Activated naive CD4-positive, alpha-beta T cell treated with anti-CD3 and anti-CD28 coated beads, Interleukin-2, amount 10 ng/mL, durations not matched to agents 7 days and 5 days (primary cell): ENCODE measurements at regions not wholly inside any gene's neighbourhood (a gene's known extent, or its start where the extent isn't known, plus 50 kb on each side); places are given as distances from the start of the nearest gene placed in this dataset.

Source experiments
- CTCF ChIA-PET: fragments of 350-600 bp; sonication (Branson Sonifier 250); formaldehyde crosslinking; loops from one replicate; lab custom pipeline; 2021; ENCODE audit warnings: antibody characterized with exemption; lab: Charles Lee
- DNase-seq: peaks from one replicate; pipeline ENCODE4 v3.0.0-alpha.2; 2020
- H3K27ac Mint-ChIP-seq: one replicate; pipeline ENCODE4 v1.8.0; 2021; ENCODE audit warnings: mild to moderate bottlenecking, moderate library complexity, mixed read lengths
- H3K27me3 Mint-ChIP-seq: one replicate; pipeline ENCODE4 v1.8.0; 2021; ENCODE audit warnings: mild to moderate bottlenecking, mixed read lengths
- H3K36me3 Mint-ChIP-seq: one replicate; pipeline ENCODE4 v1.8.0; 2021; ENCODE audit warnings: mixed read lengths
- H3K4me1 Mint-ChIP-seq: one replicate; pipeline ENCODE4 v1.8.0; 2021; ENCODE audit warnings: mixed read lengths
- H3K4me3 Mint-ChIP-seq: one replicate; pipeline ENCODE4 v1.8.0; 2021; ENCODE audit warnings: mild to moderate bottlenecking, moderate library complexity, mixed read lengths
- H3K9me3 Mint-ChIP-seq: one replicate; pipeline ENCODE4 v1.8.0; 2021; ENCODE audit warnings: mixed read lengths

DNA sequence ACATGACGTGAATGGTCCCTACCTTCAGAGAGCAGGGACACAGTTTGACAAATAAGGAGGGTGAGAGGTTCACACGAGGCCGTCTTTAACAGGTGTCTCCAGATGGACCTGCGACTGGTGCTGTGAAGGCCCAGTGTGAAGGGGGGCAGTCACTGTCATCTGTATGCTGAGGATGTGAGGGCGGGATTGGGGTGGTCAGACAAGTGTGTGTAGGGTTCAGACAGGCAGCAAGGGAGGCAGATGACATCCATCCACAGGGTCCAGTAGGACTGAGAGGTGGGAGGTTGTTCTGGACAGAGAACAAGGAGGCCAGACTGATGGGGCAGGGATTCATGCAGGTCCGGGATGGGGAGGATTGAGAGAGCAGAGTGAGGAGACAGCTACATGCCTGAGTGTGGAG, 232.6 kb upstream of the GPR26 start:
- no peak overlapping the region for H3K27ac Mint-ChIP-seq
- no peaks in the 10 kb centered on the region for H3K9me3 Mint-ChIP-seq
- no peaks in the 10 kb centered on the region for H3K36me3 Mint-ChIP-seq
- H3K27me3 Mint-ChIP-seq: peaks cover 11% of the 10 kb centered on the region
- no peak for DNase-seq
- CTCF ChIA-PET: no interaction called here
- no peak overlapping the region for H3K4me3 Mint-ChIP-seq
- no peaks in the 10 kb centered on the region for H3K4me1 Mint-ChIP-seq

DNA sequence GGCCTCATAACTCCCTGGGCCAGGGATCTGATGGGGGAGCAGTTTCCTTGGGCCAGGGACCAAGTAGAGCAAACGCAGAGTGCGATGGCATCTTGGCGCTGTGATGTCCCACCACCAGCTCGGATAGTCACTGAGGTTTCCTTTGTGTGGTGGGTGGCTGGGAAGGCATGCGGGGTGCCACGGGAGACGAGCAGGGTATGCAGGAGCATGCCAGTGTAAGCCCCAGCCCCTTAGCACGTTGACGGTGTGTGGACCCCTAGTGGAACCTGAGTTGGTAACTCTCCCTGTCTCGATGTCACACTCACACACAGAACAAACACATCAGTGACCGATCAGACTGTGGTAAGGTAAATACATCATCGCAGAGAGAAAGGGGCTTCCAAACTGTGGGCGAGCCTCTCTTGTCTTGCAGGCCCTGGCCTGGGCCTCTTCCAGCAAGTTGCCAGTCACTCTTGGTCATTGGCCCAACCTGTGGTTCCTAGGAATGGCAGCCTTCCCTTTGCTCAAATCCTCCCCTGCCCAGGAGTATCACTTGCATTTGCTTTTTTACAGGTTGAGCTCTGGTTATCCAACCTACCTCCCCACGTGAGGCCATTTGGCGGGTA, 231.6 kb upstream of the GPR26 start:
- CTCF ChIA-PET: no interaction called here
- Mint-ChIP-seq H3K4me1 (no peaks in the 10 kb centered on the region), H3K4me3 (no peak overlapping the region), H3K27me3 (peaks cover 6% of the 10 kb centered on the region), H3K27ac (no peak overlapping the region), H3K9me3 (no peaks in the 10 kb centered on the region), H3K36me3 (no peaks in the 10 kb centered on the region)
- DNase-seq: no peak

DNA sequence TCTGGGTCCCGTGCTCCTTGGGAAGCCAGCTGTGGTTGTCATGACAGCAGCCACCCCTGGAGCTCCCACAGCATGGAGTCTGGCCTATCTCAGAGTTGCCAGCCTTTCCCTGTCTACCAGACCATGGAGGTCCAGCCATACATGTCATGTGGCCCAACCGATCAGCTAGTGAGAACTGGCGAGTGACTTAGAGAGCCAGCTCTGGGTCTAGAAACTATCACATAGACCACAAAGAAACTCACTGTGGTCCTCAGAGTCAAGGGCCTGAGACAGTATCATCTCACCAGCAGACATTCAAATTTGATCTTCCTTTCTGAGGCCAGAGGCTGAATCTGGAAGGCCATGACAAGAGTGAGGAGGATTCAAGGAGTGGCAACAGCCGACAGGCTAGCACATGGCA, 223.3 kb upstream of the GPR26 start:
- H3K27me3 Mint-ChIP-seq: peaks cover 8% of the 10 kb centered on the region
- CTCF ChIA-PET: no interaction called here

DNA sequence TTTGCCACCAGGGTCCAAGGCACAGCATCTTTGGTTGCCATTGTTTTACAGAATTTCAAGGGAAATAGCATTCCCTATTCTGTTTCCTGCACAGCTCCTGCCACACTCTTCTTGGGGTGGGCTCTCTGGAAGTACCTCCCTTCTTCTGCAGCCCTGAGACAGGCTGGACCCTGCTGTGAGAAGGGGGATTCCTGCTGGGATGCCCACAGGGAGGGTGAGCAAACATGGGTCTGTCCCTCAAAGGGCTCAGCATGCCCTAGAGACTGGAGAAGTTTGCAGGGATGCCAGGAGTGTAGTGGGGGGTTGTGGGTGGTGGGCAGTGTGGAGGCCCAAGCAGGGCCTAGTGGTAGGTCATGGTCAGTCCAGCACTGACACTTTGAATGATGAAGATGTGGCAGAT, 222.2 kb upstream of the GPR26 start:
- no peaks in the 10 kb centered on the region for H3K36me3 Mint-ChIP-seq
- H3K4me1 Mint-ChIP-seq: no peaks in the 10 kb centered on the region
- peaks cover 5% of the 10 kb centered on the region for H3K27me3 Mint-ChIP-seq
- no peak overlapping the region for H3K27ac Mint-ChIP-seq
- no peaks in the 10 kb centered on the region for H3K9me3 Mint-ChIP-seq
- CTCF ChIA-PET: no interaction called here
- H3K4me3 Mint-ChIP-seq: no peak overlapping the region
- DNase-seq: no peak

More for the DNA sequence above, 223.3 kb upstream of the GPR26 start:
- H3K36me3 Mint-ChIP-seq: no peaks in the 10 kb centered on the region
- H3K4me3 Mint-ChIP-seq: no peak overlapping the region
- H3K9me3 Mint-ChIP-seq: no peaks in the 10 kb centered on the region
- H3K4me1 Mint-ChIP-seq: no peaks in the 10 kb centered on the region
- no peak for DNase-seq
- no peak overlapping the region for H3K27ac Mint-ChIP-seq

DNA sequence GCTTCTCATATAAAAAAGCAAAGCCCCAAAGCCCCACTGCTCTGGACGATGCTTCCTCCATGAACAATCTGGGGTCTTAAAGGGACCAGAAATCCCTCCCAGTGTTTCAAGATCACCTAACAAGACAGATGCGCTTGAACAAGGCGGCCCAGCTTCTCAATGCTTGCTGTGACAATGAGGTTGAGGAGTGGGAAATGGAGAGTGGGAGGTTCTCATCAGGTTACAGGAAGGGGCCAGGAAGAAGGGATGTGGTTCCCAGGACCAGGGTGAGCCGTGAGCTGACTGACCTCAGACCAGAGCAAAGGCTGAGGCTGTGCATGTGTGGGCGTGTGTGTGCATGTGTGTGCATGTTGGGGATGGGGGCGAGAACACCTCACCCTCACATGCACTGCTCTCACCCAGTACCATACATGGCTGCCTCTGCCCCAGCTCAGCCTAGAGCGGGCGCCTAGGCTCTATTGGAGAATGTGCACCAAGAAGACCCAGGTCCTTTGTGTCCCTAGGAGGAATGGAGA, 220.8 kb upstream of the GPR26 start:
- Mint-ChIP-seq H3K27me3 (peaks cover 5% of the 10 kb centered on the region), H3K4me3 (no peak overlapping the region), H3K36me3 (no peaks in the 10 kb centered on the region), H3K4me1 (no peaks in the 10 kb centered on the region), H3K27ac (no peak overlapping the region), H3K9me3 (no peaks in the 10 kb centered on the region)
- DNase-seq: no peak
- CTCF ChIA-PET: no interaction called here

DNA sequence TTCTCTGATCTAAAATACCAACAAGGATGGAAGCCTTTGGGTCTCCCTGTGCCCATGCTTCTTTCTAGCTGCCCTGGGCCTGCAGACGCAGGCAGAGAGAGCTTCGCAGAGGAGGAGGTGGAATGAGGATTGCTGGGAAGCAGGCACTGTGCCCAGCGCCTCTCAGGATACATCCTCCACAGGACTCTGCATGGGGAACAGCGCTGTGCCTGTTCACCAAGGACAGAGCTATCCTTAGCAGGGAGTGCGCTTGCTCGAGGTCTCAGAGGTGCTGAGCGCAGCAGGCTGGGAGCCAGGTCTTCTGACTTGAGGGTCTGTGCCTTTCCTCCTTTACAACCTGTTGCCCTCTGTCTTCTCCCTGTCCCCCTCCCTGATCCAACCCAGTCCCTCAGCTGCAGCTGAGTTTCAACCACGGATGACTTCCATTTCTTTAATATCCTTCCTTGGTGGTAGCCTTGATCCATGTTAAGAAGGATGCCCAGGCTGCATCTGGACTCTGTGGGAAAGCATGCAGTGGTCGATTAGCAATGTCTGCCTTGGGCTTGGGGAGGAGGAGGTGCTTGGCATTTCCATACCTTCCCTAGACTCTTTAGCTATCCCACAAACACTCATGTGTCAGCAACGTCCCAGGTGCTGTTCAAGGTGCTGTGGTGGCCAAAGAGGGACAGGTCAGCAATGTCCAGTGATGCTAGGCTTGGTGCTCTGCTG, 219.6 kb upstream of the GPR26 start:
- H3K4me1 Mint-ChIP-seq: no peaks in the 10 kb centered on the region
- no peak for DNase-seq
- no peak overlapping the region for H3K4me3 Mint-ChIP-seq
- H3K27ac Mint-ChIP-seq: no peak overlapping the region
- CTCF ChIA-PET: no interaction called here
- H3K27me3 Mint-ChIP-seq: peaks cover 5% of the 10 kb centered on the region
- H3K36me3 Mint-ChIP-seq: no peaks in the 10 kb centered on the region
- no peaks in the 10 kb centered on the region for H3K9me3 Mint-ChIP-seq

DNA sequence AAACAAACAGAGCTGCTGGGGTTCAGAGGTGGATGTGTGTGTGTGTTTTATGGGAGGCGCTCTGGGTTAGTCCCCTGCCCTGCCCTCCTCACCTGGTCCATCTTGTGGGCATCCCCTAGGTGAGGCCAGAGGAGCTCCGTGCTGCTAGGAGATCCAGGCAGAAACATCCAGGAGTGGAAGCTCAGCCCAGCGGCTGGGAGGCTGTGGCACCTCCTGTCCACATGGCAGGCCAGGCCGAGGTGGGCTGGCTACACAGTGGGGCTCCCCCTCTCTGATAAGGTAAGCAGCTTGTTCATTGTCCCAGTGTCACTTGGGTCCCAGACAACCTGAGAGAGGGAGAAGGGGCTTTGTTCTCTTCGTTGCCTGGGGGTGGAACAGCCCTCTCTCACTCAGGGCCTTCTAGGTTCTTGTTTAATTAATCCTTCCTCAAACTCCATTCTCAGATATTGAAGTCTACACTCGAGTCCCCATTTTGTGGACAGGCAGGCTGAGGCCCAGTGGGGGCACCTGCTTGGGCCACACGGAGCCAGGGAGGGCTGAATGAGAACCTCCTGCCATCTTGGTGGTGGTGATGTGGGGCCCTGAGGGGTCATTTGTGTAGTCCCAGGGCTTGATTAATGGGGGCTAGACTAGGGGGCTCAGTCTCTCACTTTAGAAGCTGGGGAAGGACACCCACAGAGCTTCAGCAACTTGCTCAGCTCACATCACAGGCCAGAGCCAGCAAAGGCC, 216.8 kb upstream of the GPR26 start:
- no peak for DNase-seq
- Mint-ChIP-seq H3K4me1 (no peaks in the 10 kb centered on the region), H3K9me3 (no peaks in the 10 kb centered on the region), H3K27ac (no peak overlapping the region), H3K27me3 (peaks cover 1% of the 10 kb centered on the region), H3K4me3 (no peak overlapping the region), H3K36me3 (no peaks in the 10 kb centered on the region)
- CTCF ChIA-PET: interaction anchor here (0.9 kb wide), 1 partner anchor 37 kb away, joined by 3 read pairs; no protein-coding TSS in a partner anchor

DNA sequence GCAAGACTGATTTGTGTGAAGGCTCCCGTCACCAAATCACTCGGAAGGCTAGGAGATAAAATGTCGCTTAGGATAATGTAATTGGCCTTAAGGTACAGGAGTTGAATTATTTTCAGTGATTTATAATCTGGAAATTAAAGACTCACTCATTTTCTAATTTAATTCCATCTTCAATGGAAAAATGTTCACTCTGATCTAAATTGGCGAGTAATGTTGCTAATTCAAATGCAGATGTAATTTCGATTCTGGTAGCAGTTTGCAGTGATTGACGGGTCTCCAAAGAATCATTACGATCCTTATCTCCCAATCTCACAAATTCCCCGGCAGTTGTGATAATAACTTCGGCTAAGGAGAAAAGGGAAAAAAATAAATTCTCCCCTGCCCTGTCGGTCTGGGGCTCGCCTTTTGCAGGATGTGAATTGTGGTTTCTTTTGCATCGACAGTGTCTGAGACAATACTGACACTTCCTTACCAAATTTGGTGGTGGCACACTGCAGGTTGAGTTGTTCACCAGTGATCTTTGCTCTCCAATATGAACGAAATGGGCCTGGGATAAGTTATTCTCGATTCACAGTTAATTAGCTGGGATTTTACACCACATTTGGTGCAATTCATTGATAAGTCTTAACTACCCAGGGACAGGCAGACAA, 215.1 kb upstream of the GPR26 start:
- Mint-ChIP-seq H3K4me1 (no peaks in the 10 kb centered on the region), H3K9me3 (no peaks in the 10 kb centered on the region), H3K36me3 (no peaks in the 10 kb centered on the region), H3K27ac (no peak overlapping the region), H3K27me3 (no peaks in the 10 kb centered on the region), H3K4me3 (no peak overlapping the region)
- DNase-seq: no peak
- CTCF ChIA-PET: interaction anchor here (1.2 kb wide), 1 partner anchor 1152 kb away, joined by 3 read pairs; no protein-coding TSS in a partner anchor

DNA sequence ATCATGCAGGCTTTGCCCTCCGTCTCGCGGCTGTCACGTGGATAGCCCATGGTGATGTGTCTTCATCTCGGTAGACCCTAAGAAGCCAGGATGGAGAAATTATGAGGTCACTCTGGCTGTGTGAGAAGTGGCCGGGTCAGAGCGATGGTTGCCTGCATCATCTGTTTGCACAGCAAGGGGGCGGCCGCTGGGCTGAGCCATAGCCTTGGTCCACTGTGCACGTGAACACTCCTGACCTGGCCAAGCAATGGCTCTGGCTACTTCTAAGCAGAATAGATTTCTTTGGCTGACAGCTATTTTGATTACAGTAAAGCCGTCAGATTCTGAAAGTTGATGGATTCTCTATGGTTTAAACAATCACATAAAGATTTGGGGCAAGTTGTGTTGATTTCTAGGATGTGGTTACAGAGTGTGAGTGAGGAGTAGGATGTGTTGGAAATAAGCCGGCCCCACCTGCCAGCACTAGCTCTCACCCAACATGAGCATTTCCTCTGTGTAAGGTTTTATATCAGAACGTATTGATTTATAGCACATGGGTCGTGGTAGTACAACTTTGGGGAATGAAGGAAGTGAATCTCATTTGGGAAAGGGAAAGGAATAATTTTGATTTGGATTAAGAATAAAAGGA, 214.4 kb upstream of the GPR26 start:
- Mint-ChIP-seq H3K36me3 (no peaks in the 10 kb centered on the region), H3K27ac (no peak overlapping the region), H3K9me3 (no peaks in the 10 kb centered on the region), H3K4me3 (no peak overlapping the region), H3K4me1 (no peaks in the 10 kb centered on the region), H3K27me3 (no peaks in the 10 kb centered on the region)
- DNase-seq: no peak
- CTCF ChIA-PET: interaction anchor here (1.2 kb wide), 1 partner anchor 1153 kb away, joined by 3 read pairs; no protein-coding TSS in a partner anchor

DNA sequence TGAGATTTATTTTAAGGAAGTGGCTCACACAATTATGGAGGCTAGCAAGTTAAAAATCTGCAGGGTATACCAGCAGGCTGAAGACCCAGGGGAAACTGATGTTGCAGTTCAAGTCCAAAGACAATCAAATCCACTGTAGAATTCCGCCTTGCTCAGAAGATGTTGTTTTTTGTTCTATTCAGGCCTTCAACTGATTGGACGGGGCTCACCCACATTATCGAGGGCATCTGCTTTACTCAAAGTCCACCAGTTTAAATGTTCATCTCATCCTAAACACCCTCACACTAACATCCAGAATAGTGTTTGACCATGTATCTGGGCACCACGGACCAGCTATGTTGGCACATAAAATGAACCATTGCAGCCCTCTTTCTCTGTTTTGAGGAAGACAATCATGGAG, 211.2 kb upstream of the GPR26 start:
- CTCF ChIA-PET: no interaction called here
- no peak for DNase-seq
- no peaks in the 10 kb centered on the region for H3K4me1 Mint-ChIP-seq
- peaks cover 5% of the 10 kb centered on the region for H3K27me3 Mint-ChIP-seq
- H3K36me3 Mint-ChIP-seq: no peaks in the 10 kb centered on the region
- no peaks in the 10 kb centered on the region for H3K9me3 Mint-ChIP-seq
- no peak overlapping the region for H3K4me3 Mint-ChIP-seq
- no peak overlapping the region for H3K27ac Mint-ChIP-seq

DNA sequence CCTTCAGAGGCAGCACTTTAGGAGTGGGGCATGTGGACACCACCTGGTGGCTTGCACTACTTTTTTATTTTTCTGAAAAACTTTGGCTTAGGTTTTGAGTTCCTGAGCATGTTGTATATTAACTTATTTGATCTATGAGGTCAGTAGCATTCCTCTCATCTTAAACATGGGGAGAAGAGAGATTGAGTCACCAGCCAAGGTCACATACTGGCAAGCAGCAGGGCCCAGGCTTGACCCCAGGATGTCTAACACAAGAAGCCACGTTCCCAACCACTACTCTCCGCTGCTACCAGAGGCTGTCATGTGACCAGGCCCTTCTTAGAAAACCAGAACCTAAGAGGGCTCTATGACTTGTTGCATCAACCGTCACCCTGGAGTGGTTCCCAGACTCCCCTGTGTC, 210.3 kb upstream of the GPR26 start:
- Mint-ChIP-seq H3K27me3 (peaks cover 7% of the 10 kb centered on the region), H3K4me1 (no peaks in the 10 kb centered on the region), H3K9me3 (no peaks in the 10 kb centered on the region), H3K36me3 (no peaks in the 10 kb centered on the region), H3K27ac (no peak overlapping the region), H3K4me3 (no peak overlapping the region)
- no peak for DNase-seq
- CTCF ChIA-PET: no interaction called here

DNA sequence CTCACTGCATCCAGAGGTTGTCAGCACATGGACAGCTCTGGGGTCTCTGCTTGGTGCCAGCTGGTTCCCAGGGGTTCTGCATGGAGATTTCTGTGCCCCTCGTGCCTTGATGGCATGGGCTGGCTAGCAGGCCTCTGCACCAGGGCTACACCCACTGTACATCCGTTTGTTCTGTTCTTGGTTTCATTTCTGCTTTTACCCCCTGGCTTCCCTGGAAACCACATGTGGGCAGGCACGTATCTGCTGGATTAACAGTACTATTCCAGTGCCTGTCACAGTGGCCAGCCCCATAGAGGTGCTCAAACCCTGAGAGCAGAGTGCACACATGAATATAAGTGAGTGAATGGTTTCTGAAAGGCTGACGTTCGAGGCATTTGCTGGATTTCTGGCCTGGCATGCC, 207.2 kb upstream of the GPR26 start:
- no peaks in the 10 kb centered on the region for H3K9me3 Mint-ChIP-seq
- H3K4me1 Mint-ChIP-seq: no peaks in the 10 kb centered on the region
- DNase-seq: no peak
- H3K36me3 Mint-ChIP-seq: no peaks in the 10 kb centered on the region
- peaks cover 12% of the 10 kb centered on the region for H3K27me3 Mint-ChIP-seq
- CTCF ChIA-PET: no interaction called here
- H3K4me3 Mint-ChIP-seq: no peak overlapping the region
- H3K27ac Mint-ChIP-seq: peak overlapping the region; percentile 59

DNA sequence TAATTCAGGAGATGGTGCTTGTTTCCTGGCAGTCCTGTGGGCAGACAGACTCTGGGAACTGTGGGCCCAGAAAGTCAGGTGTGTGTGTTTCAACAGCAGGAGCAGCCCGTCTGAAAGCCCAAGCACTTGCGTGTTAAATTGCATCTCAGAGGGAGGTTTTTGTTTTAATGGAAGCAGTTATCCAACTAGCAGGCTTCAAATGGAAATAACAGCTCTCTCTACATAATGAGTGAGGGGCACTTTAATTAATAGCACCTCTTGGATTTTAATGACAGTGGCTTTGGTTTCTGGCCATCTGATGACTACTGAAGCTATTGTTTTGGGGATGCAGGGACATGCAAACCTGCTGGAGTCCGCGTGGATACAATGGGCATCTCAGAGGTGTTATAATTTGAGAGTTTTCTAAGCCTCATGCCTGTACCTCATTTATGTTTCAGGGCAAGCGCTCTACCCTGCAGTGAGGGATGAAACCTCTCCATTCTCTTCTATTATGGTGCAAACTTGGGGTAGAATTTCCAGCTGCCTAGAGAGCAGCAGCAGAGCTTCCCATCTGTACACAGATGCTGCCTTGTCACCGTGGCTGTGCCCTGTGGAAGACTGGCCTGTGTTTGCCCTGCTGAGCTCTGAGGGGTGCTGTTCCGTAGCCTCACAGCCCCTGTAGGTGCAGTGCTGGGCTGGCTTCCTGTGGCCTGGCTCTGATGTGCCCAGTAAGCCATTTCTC, 206.6 kb upstream of the GPR26 start:
- H3K36me3 Mint-ChIP-seq: no peaks in the 10 kb centered on the region
- no peaks in the 10 kb centered on the region for H3K4me1 Mint-ChIP-seq
- no peak overlapping the region for H3K27ac Mint-ChIP-seq

More for the DNA sequence above, 206.6 kb upstream of the GPR26 start:
- Mint-ChIP-seq H3K27me3 (peaks cover 12% of the 10 kb centered on the region), H3K4me3 (no peak overlapping the region), H3K9me3 (no peaks in the 10 kb centered on the region)
- CTCF ChIA-PET: no interaction called here
- DNase-seq: no peak
